GM12875 (cell line): ENCODE measurements at regions not wholly inside any gene's neighbourhood (a gene's known extent, or its start where the extent isn't known, plus 50 kb on each side); places are given as distances from the start of the nearest gene placed in this dataset.

ENCODE experiments used
- H3K4me3 ChIP-seq: one replicate; pipeline ENCODE4 v1.5.1; 2011; ENCODE audit warnings: low read depth, low read length, control low read depth
- TF ChIP-seq, protein P1 (sequence below): IDR thresholded peaks from 2 replicates; pipeline ENCODE4 v1.5.1; 2011; ENCODE audit warnings: low read depth, mild to moderate bottlenecking, control low read depth, inconsistent platforms, low read length, moderate library complexity, borderline replicate concordance; ENCODE audit not compliant: insufficient read depth

GRCh38 chr2:74050151-74050550, 65.4 kb downstream of the TET3 start:
- TF ChIP-seq, protein P1, sequence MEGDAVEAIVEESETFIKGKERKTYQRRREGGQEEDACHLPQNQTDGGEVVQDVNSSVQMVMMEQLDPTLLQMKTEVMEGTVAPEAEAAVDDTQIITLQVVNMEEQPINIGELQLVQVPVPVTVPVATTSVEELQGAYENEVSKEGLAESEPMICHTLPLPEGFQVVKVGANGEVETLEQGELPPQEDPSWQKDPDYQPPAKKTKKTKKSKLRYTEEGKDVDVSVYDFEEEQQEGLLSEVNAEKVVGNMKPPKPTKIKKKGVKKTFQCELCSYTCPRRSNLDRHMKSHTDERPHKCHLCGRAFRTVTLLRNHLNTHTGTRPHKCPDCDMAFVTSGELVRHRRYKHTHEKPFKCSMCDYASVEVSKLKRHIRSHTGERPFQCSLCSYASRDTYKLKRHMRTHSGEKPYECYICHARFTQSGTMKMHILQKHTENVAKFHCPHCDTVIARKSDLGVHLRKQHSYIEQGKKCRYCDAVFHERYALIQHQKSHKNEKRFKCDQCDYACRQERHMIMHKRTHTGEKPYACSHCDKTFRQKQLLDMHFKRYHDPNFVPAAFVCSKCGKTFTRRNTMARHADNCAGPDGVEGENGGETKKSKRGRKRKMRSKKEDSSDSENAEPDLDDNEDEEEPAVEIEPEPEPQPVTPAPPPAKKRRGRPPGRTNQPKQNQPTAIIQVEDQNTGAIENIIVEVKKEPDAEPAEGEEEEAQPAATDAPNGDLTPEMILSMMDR: no peak

DNA sequence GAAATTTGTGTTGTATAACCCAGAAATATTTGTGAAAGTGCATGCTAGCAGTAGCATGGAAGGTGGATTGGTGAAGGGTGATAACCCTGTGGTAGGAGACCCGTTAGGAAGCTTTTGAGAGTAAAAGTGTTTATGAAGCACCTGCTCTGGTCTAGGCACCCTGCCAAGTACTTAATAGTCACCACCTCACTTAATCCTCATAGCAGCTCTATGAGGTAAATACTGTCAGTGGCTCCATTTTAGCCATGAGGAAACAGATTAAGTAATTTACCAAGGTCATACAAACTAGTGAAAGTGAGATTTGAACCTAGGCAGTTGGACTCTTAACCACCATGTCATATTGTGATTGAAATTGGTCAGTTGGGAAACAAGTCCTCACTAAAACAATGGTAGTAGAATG, 66.8 kb downstream of the TET3 start:
- no peak overlapping the region for H3K4me3 ChIP-seq
- TF ChIP-seq, protein P1: no peak

More at GRCh38 chr2:74050151-74050550, 65.4 kb downstream of the TET3 start:
- H3K4me3 ChIP-seq: no peak overlapping the region

DNA sequence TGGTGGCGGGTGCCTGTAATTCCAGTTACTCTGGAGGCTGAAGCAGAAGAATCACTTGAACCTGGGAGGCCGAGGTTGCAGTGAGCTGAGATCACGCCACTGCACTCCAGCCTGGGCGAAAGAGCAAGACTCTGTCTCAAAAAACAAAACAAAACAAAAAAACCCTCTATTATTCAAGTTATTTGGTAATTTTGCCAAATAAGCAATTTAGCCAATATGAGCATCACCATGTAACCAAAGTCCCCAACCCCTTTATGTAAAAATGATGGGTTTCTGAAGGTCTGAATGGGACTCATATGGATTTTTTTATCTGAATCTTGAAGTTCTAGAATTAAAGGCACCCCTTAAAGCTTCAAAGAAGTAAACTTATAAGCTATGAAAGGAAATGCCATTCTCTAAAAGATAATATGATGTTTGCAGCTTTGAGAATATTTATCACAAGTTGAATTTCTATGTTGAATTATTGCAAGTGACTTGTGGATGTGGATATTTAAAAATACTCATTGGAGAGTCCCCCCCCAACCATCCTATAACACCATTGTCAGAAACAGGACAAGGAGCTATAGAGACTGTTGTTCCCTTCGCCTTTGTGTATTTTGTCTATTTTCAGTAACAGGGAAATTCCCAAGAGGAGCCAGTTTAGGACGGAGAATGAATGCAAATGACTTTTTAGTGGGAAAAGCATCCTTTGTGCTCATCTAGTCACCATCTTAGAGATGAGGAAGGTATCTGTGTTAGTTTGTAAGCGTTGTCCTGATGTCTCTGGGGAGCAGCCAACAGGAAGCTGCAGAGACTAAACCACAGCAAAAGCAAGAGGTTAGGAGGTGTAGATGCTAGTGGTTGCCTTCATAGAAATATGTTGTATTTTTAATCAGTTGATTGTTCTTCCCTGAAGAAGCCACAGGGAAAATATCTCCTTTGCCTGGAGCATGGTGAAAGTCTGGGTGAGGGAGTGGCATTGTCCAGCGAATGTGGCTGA, 68.3 kb downstream of the TET3 start:
- no peak overlapping the region for H3K4me3 ChIP-seq

DNA sequence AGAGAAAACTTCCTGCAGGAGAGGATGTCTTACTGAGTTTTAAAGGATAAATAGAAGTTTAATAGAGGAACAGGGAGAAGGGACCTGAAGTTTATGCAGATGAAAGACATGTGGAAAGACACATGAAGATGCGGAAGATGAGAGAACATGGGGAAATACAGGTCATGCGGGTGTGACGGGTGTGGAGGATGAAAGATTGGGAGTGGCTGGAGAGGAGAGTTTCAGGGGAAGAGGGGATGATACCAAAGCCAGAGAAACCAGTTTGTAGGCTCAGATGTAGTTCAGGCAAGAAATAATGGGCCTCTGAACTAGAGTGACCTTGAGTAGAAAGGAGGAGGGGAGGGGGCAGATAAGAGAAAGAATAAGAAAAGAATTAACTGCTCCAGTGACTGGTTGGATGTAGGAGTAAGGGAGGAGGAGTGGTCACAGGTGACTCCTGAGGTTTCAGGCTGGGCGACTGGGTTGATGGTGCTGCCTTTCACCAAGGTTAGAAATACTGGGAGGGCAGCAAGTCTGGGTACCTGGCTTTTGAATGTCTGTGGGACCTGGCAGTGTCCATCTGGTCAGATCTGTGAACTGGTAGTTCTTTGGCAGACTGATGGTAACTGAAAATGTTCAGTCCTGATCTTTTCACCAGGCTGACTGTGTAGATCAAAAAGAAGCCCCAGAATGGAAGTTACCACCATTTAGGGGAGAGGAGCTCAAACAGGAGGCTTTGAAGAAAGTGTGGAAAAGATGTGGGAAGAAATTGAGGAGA, 69.4 kb downstream of the TET3 start:
- H3K4me3 ChIP-seq: no peak overlapping the region
- TF ChIP-seq, protein P1: no peak

More for the DNA sequence above, 68.3 kb downstream of the TET3 start:
- TF ChIP-seq, protein P1: no peak

- H3K4me3 ChIP-seq: no peak overlapping the region
- TF ChIP-seq, protein P1: no peak
Observed at GRCh38 chr2:74059137-74059775, 74.5 kb downstream of the TET3 start.

- H3K4me3 ChIP-seq: no peak overlapping the region
- TF ChIP-seq, protein P1: no peak
Observed at GRCh38 chr2:74063486-74063885, 78.8 kb downstream of the TET3 start.
